H1 (cell line): ENCODE measurements at regions not wholly inside any gene's neighbourhood (a gene's known extent, or its start where the extent isn't known, plus 50 kb on each side); places are given as distances from the start of the nearest gene placed in this dataset.

Experiments used
- CTCF ChIA-PET: fragments of 300-600 bp; sonication (Branson Sonifier 250); formaldehyde crosslinking; loops from one replicate; lab custom pipeline; 2021; ENCODE audit not compliant: partially characterized antibody; lab: Charles Lee
- POLR2A ChIA-PET: fragments of 300-600 bp; sonication (Branson Sonifier 250); formaldehyde crosslinking; loops from one replicate; lab custom pipeline; 2021; ENCODE audit warnings: inconsistent platforms; ENCODE audit not compliant: partially characterized antibody; lab: Charles Lee
- DNase-seq, 2 experiments: peaks; one replicate each; pipeline versions ENCODE4 v3.0.0 to v3.0.0-alpha.2; 2010 to 2022; ENCODE audit warnings: low spot score in 2 of 2, low read depth in 1 of 2, mixed read lengths in 1 of 2
- FAIRE-seq: peaks from 2 replicates; lab custom pipeline; 2011; peaks lifted over from hg19 to GRCh38; lab: Jason Lieb, UNC
- H2AFZ ChIP-seq: 2 replicates; pipeline ENCODE4 v1.8.1; 2012; ENCODE audit warnings: low read length, inconsistent platforms
- H2AK5ac ChIP-seq: 2 replicates; pipeline ENCODE4 v1.6.1; 2013; ENCODE audit warnings: low read depth, low read length
- H2BK120ac ChIP-seq: replicated peaks from 2 replicates; pipeline ENCODE3; 2013; ENCODE audit warnings: low read depth, low read length, inconsistent platforms
- H2BK12ac ChIP-seq: 2 replicates; pipeline ENCODE4 v1.6.1; 2013; ENCODE audit warnings: low read depth, low read length
- H2BK15ac ChIP-seq: 2 replicates; pipeline ENCODE4 v1.6.1; 2013; ENCODE audit warnings: low read length
- H2BK20ac ChIP-seq: 2 replicates; pipeline ENCODE4 v1.6.1; 2013; ENCODE audit warnings: low read length
- H2BK5ac ChIP-seq: 2 replicates; pipeline ENCODE4 v1.6.1; 2013; ENCODE audit warnings: low read depth, low read length
- H3K14ac ChIP-seq: 2 replicates; pipeline ENCODE4 v1.6.1; 2013; ENCODE audit warnings: inconsistent platforms; ENCODE audit not compliant: insufficient read length
- H3K18ac ChIP-seq: 2 replicates; pipeline ENCODE4 v1.6.1; 2013; ENCODE audit warnings: low read length; ENCODE audit errors: extremely low read depth
- H3K23ac ChIP-seq: 2 replicates; pipeline ENCODE4 v1.6.1; 2013; ENCODE audit warnings: inconsistent platforms; ENCODE audit not compliant: insufficient read length
- H3K23me2 ChIP-seq: 2 replicates; pipeline ENCODE4 v1.6.1; 2013; ENCODE audit warnings: low read depth, low read length
- H3K27ac ChIP-seq: 2 replicates; pipeline ENCODE4 v1.6.1; 2011; ENCODE audit warnings: low read depth, low read length, inconsistent platforms
- H3K27me3 ChIP-seq, 4 experiments: replicated peaks in 1 of 4; 1 replicate in 1 of 4; 2 replicates in 3 of 4; pipeline versions ENCODE4 v1.6.1 to v1.8.1; 2011 to 2013; ENCODE audit warnings: low read length in 3 of 4, mild to moderate bottlenecking in 3 of 4, inconsistent platforms in 2 of 4, mixed read lengths in 2 of 4, moderate library complexity in 1 of 4; ENCODE audit not compliant: control insufficient read depth in 3 of 4, insufficient read depth in 3 of 4; ENCODE audit errors: extremely low read depth in 1 of 4
- H3K36me3 ChIP-seq, 4 experiments: 2 replicates each; pipeline versions ENCODE4 v1.6.1 to v1.8.1; 2011 to 2013; ENCODE audit warnings: mild to moderate bottlenecking in 4 of 4, low read length in 3 of 4, moderate library complexity in 2 of 4, control low read depth in 1 of 4, inconsistent platforms in 1 of 4; ENCODE audit not compliant: insufficient read depth in 4 of 4, control insufficient read depth in 2 of 4
- H3K4ac ChIP-seq: replicated peaks from 2 replicates; pipeline ENCODE3; 2013; ENCODE audit warnings: low read length, low read depth, mixed read lengths, inconsistent platforms; ENCODE audit not compliant: insufficient read length
- H3K4me1 ChIP-seq, 4 experiments: replicated peaks in 1 of 4; 1 replicate in 1 of 4; 2 replicates in 3 of 4; pipeline versions ENCODE4 v1.6.1 to v1.8.1; 2011 to 2013; ENCODE audit warnings: low read length in 3 of 4, inconsistent platforms in 2 of 4, mixed read lengths in 1 of 4; ENCODE audit not compliant: insufficient read depth in 4 of 4, control insufficient read depth in 3 of 4
- H3K4me2 ChIP-seq, 2 experiments: 2 replicates each; pipeline versions ENCODE4 v1.6.1 to v1.8.1; 2011 to 2013; ENCODE audit warnings: low read depth in 2 of 2, low read length in 2 of 2, control low read depth in 1 of 2, inconsistent platforms in 1 of 2, mild to moderate bottlenecking in 1 of 2; ENCODE audit not compliant: insufficient read depth in 1 of 2
- H3K4me3 ChIP-seq, 4 experiments: fragments of 200-600, 300-600 bp in 1 of 4; sonication (generic), shearing (Covaris generic), sonication (Bioruptor Twin) in 1 of 4; 2 replicates each; pipeline versions ENCODE4 v1.5.1 to v1.8.1; 2011 to 2016; ENCODE audit warnings: low read length in 4 of 4, low read depth in 3 of 4, control low read depth in 2 of 4, inconsistent platforms in 2 of 4, mild to moderate bottlenecking in 2 of 4, mixed read lengths in 1 of 4, moderate library complexity in 1 of 4; ENCODE audit not compliant: insufficient read depth in 2 of 4; ENCODE audit errors: extremely low read depth in 1 of 4
- H3K56ac ChIP-seq: replicated peaks from 2 replicates; pipeline ENCODE3; 2013; ENCODE audit warnings: low read depth, mild to moderate bottlenecking, mixed read lengths, low read length, inconsistent platforms; ENCODE audit not compliant: insufficient read length
- H3K79me1 ChIP-seq: 2 replicates; pipeline ENCODE4 v1.6.1; 2013; ENCODE audit warnings: low read depth, low read length, control low read depth
- H3K79me2 ChIP-seq, 2 experiments: 2 replicates each; pipeline versions ENCODE4 v1.6.1 to v1.8.1; 2012 to 2013; ENCODE audit warnings: low read length in 2 of 2, mild to moderate bottlenecking in 2 of 2, inconsistent platforms in 1 of 2; ENCODE audit not compliant: insufficient read depth in 2 of 2, control insufficient read depth in 1 of 2
- H3K9ac ChIP-seq, 4 experiments: replicated peaks in 1 of 4; 1 replicate in 1 of 4; 2 replicates in 3 of 4; pipeline versions ENCODE4 v1.6.1 to v1.8.1; 2011 to 2013; ENCODE audit warnings: low read depth in 3 of 4, low read length in 3 of 4, control low read depth in 2 of 4, mild to moderate bottlenecking in 2 of 4, moderate library complexity in 2 of 4, inconsistent platforms in 1 of 4; ENCODE audit errors: extremely low read depth in 1 of 4
- H3K9me3 ChIP-seq, 2 experiments: 2 replicates each; pipeline versions ENCODE4 v1.6.1 to v1.8.1; 2012 to 2013; ENCODE audit warnings: mild to moderate bottlenecking in 2 of 2, moderate library complexity in 2 of 2, control low read depth in 1 of 2, inconsistent platforms in 1 of 2, low read depth in 1 of 2, low read length in 1 of 2, mixed read lengths in 1 of 2; ENCODE audit not compliant: insufficient read depth in 2 of 2
- H4K20me1 ChIP-seq, 2 experiments: replicated peaks in 1 of 2; 2 replicates each; pipeline versions ENCODE3 to v1.8.1; 2011 to 2013; ENCODE audit warnings: inconsistent platforms in 2 of 2, low read length in 2 of 2, mild to moderate bottlenecking in 1 of 2; ENCODE audit not compliant: insufficient read depth in 2 of 2, control insufficient read depth in 1 of 2
- H4K5ac ChIP-seq: 2 replicates; pipeline ENCODE4 v1.6.1; 2013; ENCODE audit warnings: low read length, low read depth, mixed read lengths, inconsistent platforms; ENCODE audit not compliant: insufficient read length
- H4K8ac ChIP-seq: 2 replicates; pipeline ENCODE4 v1.8.0; 2013; ENCODE audit warnings: mild to moderate bottlenecking, moderate library complexity, low read length, inconsistent platforms; ENCODE audit not compliant: insufficient read depth; ENCODE audit errors: extremely low read depth
- H4K91ac ChIP-seq: replicated peaks from 2 replicates; pipeline ENCODE3; 2013; ENCODE audit warnings: low read length, mixed read lengths, inconsistent platforms; ENCODE audit not compliant: insufficient read length
- ASH2L ChIP-seq: fragments of 200-600, 300-600 bp; sonication (generic); IDR thresholded peaks from one replicate; pipeline ENCODE4 v1.7.1; 2017; ENCODE audit warnings: low read length
- EGR1 ChIP-seq: IDR thresholded peaks from 2 replicates; pipeline ENCODE4 v1.6.1; 2011; ENCODE audit warnings: low read depth, low read length, borderline replicate concordance
- SP4 ChIP-seq: IDR thresholded peaks from 2 replicates; pipeline ENCODE4 v1.6.1; 2012; ENCODE audit warnings: low read length, inconsistent platforms
- TBP ChIP-seq: IDR thresholded peaks from 2 replicates; pipeline ENCODE4 v1.6.1; 2011; ENCODE audit warnings: low read depth, low read length, improper control_type of control experiment
- TCF12 ChIP-seq: IDR thresholded peaks from 2 replicates; pipeline ENCODE4 v1.6.1; 2011; ENCODE audit warnings: low read depth, mild to moderate bottlenecking, low read length
- YY1 ChIP-seq: IDR thresholded peaks from 2 replicates; pipeline ENCODE4 v1.6.1; 2011; ENCODE audit warnings: low read depth, mild to moderate bottlenecking, low read length
- WGBS, 2 experiments: shearing (Covaris generic) in 1 of 2; methylation state at CpG; one replicate each; pipeline versions ENCODE4 v1.1.6 to v1.1.7; 2013 to 2015; ENCODE audit warnings: low lambda C conversion rate in 2 of 2, mixed read lengths in 2 of 2, inconsistent platforms in 1 of 2, low coverage in 1 of 2, missing lambda C conversion rate in 1 of 2; ENCODE audit not compliant: insufficient replicate concordance in 2 of 2, insufficient coverage in 1 of 2, insufficient read length in 1 of 2; ENCODE audit errors: extremely low coverage in 1 of 2, missing lambda C conversion rate in 1 of 2; 5-methylcytosine and 5-hydroxymethylcytosine counted together
- TF ChIP-seq, protein P1 (sequence below), 3 experiments: IDR thresholded peaks; 1 replicate in 2 of 3; 2 replicates in 1 of 3; pipeline versions ENCODE4 v1.5.1 to v1.6.1; 2011; ENCODE audit warnings: low read length in 3 of 3, mild to moderate bottlenecking in 3 of 3, inconsistent platforms in 2 of 3, low read depth in 1 of 3, moderate library complexity in 1 of 3; ENCODE audit not compliant: insufficient read depth in 1 of 3; ENCODE audit errors: control extremely low read depth in 1 of 3

DNA sequence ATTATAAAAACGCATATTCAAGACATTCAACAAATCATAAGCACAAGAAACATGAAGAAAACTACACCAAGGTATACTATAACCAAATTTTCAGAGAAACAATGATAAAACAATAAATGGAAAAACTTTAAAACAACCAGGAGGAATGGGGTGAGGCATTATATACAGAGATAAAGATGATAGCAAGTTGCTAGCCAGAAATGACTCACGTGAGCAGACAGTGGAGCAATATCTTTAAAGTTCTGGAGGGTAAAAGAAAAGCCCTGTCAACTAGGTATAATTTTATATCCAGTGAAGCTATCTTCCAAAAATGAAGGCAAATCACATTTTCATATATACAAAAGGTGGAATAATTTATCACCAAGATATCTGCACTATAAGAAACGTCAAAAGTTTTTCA is 97.8 kb upstream of the PCED1B start:
- Histone ChIP-seq H3K56ac (no peak overlapping the region), H2BK20ac (no peak overlapping the region), H3K23me2 (no peaks in the 10 kb centered on the region; the same call in 1 of the 2 replicates), H3K9me3 (no peaks in the 10 kb centered on the region), H3K4me3 (no peak overlapping the region), H2BK5ac (no peak overlapping the region), H4K91ac (no peak overlapping the region), H3K36me3 (no peaks in the 10 kb centered on the region), H2AK5ac (no peak overlapping the region), H4K20me1 (no peaks in the 10 kb centered on the region), H3K27me3 (no peaks in the 10 kb centered on the region), H3K9ac (no peak overlapping the region), H2AFZ (no peak overlapping the region), H3K4ac (no peak overlapping the region), H2BK12ac (no peak overlapping the region), H3K27ac (no peak overlapping the region), H3K14ac (no peak overlapping the region), H2BK120ac (no peak overlapping the region), H3K23ac (no peak overlapping the region), H4K8ac (no peak overlapping the region), H3K18ac (no peak overlapping the region), H3K4me2 (no peak overlapping the region), H3K79me1 (no peaks in the 10 kb centered on the region), H3K79me2 (no peaks in the 10 kb centered on the region), H3K4me1 (no peaks in the 10 kb centered on the region; a peak in 1 of 7 replicates), H4K5ac (no peak overlapping the region), H2BK15ac (no peak overlapping the region)
- TF ChIP-seq, protein P1, sequence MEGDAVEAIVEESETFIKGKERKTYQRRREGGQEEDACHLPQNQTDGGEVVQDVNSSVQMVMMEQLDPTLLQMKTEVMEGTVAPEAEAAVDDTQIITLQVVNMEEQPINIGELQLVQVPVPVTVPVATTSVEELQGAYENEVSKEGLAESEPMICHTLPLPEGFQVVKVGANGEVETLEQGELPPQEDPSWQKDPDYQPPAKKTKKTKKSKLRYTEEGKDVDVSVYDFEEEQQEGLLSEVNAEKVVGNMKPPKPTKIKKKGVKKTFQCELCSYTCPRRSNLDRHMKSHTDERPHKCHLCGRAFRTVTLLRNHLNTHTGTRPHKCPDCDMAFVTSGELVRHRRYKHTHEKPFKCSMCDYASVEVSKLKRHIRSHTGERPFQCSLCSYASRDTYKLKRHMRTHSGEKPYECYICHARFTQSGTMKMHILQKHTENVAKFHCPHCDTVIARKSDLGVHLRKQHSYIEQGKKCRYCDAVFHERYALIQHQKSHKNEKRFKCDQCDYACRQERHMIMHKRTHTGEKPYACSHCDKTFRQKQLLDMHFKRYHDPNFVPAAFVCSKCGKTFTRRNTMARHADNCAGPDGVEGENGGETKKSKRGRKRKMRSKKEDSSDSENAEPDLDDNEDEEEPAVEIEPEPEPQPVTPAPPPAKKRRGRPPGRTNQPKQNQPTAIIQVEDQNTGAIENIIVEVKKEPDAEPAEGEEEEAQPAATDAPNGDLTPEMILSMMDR (IDR thresholded peaks at IDR 0.05; ENCODE audit: control extremely low read depth in 1 of 3, insufficient read depth in 1 of 3, low read depth in 1 of 3, low read length in 3 of 3), result no peak
- TF ChIP-seq YY1, result no peak
- no peak for TF ChIP-seq ASH2L
- TF ChIP-seq TBP, result no peak
- no peak for TF ChIP-seq EGR1
- no peak for TF ChIP-seq SP4
- no peak for TF ChIP-seq TCF12
- WGBS, 2 experiments, result 91% methylated on average over 3 of the region's 3 CpGs; no CpG with 5 or more reads in 1 of the 2 experiments
- no peak for FAIRE-seq
- ChIA-PET POLR2A (no interaction called here), CTCF (no interaction called here)
- no peak for DNase-seq
